Prostate gland (tissue), 2 donors: ENCODE measurements at regions not wholly inside any gene's neighbourhood (a gene's known extent, or its start where the extent isn't known, plus 50 kb on each side); places are given as distances from the start of the nearest gene placed in this dataset.

ENCODE experiments used
- POLR2A ChIP-seq: fragments of 450-650 bp; IDR thresholded peaks from one replicate; pipeline ENCODE4 v1.6.1; 2016; ENCODE audit warnings: antibody characterized with exemption, mild to moderate bottlenecking
- POLR2AphosphoS5 ChIP-seq: sonication (generic); formaldehyde crosslinking; IDR thresholded peaks from one replicate; pipeline ENCODE4 v1.6.1; 2017; ENCODE audit warnings: antibody characterized with exemption
- TF ChIP-seq, protein P1 (sequence below), 4 experiments: fragments of 200-600 bp in 2 of 4; fragments of 450-650 bp in 2 of 4; sonication (generic) in 2 of 4; IDR thresholded peaks; 1 replicate in 3 of 4; 2 replicates in 1 of 4; pipeline ENCODE4 v1.5.1; 2016 to 2019; ENCODE audit warnings: antibody characterized with exemption in 4 of 4, mild to moderate bottlenecking in 2 of 4, moderate library complexity in 2 of 4

DNA sequence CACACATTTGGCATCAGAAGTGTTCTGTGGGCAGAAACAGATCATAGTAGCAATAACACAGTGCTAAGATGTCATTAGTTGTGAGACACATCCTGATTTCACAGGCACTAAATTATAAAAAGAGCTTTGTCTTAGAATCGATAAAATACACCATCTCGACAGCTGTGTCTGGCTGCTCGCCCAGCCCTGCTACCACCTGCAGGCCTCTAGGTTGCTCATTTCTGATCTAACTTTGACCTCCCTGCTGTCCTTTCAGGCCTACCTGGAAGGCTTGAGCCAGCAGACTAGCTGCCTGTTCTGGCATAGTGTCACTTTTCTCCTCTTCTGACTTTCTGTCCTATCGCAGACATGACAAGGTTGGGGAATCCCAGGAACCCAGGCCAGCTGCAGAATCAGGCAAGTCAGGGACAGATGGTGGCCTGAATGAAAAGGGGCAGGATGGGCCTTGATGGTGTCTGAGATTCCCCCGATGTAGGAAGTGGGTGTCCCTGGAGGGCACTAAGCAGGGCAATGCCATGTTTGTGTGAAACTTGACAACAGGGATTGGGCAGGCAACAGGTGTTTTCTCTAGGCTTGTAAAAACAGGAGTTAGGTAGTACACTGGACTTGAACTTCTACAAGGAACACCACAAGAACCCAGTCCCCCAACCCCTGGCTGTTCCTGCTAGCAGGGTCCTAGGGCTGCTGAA is 66.6 kb upstream of the RHOU start:
- TF ChIP-seq, protein P1, sequence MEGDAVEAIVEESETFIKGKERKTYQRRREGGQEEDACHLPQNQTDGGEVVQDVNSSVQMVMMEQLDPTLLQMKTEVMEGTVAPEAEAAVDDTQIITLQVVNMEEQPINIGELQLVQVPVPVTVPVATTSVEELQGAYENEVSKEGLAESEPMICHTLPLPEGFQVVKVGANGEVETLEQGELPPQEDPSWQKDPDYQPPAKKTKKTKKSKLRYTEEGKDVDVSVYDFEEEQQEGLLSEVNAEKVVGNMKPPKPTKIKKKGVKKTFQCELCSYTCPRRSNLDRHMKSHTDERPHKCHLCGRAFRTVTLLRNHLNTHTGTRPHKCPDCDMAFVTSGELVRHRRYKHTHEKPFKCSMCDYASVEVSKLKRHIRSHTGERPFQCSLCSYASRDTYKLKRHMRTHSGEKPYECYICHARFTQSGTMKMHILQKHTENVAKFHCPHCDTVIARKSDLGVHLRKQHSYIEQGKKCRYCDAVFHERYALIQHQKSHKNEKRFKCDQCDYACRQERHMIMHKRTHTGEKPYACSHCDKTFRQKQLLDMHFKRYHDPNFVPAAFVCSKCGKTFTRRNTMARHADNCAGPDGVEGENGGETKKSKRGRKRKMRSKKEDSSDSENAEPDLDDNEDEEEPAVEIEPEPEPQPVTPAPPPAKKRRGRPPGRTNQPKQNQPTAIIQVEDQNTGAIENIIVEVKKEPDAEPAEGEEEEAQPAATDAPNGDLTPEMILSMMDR (IDR thresholded peaks at IDR 0.05): no peak
- TF ChIP-seq POLR2AphosphoS5: no peak
- TF ChIP-seq POLR2A: no peak
